HL-60 (cell line): ENCODE measurements at regions not wholly inside any gene's neighbourhood (a gene's known extent, or its start where the extent isn't known, plus 50 kb on each side); places are given as distances from the start of the nearest gene placed in this dataset.

ENCODE experiments used
- POLR2AphosphoS5 ChIP-seq: IDR thresholded peaks from 2 replicates; pipeline ENCODE4 v1.6.1; 2012; ENCODE audit warnings: low read depth
- SPI1 ChIP-seq: IDR thresholded peaks from 2 replicates; pipeline ENCODE4 v1.6.1; 2012; ENCODE audit warnings: low read depth, mild to moderate bottlenecking, borderline replicate concordance
- TF ChIP-seq, protein P1 (sequence below): IDR thresholded peaks from one replicate; pipeline ENCODE4 v1.5.1; 2011; ENCODE audit warnings: low read length, control low read depth, inconsistent platforms; ENCODE audit not compliant: insufficient read depth
- TF ChIP-seq, protein P2 (sequence below): IDR thresholded peaks from 2 replicates; pipeline ENCODE4 v1.6.1; 2012; ENCODE audit warnings: low read depth; ENCODE audit not compliant: insufficient replicate concordance

DNA sequence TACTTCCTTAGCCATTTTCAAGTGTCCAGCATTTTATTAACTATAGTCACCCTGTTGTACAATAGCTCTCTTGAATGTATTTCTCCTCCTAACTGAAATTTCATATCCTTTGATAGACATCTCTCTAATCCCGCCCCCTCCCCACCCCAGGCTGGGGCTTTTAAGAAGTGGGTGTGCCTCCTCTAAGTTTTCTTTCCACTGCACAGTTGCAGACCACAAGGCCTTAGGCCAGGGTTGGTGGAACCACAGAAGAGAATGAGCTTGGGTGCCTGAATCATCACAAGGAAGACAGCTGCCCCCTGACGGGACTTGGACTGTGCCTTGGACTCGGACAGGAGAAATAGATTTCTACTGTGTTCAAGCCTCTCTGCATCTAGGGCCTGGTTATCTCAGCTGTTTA is 193.4 kb downstream of the HAUS1 start:
- TF ChIP-seq, protein P1, sequence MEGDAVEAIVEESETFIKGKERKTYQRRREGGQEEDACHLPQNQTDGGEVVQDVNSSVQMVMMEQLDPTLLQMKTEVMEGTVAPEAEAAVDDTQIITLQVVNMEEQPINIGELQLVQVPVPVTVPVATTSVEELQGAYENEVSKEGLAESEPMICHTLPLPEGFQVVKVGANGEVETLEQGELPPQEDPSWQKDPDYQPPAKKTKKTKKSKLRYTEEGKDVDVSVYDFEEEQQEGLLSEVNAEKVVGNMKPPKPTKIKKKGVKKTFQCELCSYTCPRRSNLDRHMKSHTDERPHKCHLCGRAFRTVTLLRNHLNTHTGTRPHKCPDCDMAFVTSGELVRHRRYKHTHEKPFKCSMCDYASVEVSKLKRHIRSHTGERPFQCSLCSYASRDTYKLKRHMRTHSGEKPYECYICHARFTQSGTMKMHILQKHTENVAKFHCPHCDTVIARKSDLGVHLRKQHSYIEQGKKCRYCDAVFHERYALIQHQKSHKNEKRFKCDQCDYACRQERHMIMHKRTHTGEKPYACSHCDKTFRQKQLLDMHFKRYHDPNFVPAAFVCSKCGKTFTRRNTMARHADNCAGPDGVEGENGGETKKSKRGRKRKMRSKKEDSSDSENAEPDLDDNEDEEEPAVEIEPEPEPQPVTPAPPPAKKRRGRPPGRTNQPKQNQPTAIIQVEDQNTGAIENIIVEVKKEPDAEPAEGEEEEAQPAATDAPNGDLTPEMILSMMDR = no peak
- TF ChIP-seq POLR2AphosphoS5 = no peak
- TF ChIP-seq, protein P2, sequence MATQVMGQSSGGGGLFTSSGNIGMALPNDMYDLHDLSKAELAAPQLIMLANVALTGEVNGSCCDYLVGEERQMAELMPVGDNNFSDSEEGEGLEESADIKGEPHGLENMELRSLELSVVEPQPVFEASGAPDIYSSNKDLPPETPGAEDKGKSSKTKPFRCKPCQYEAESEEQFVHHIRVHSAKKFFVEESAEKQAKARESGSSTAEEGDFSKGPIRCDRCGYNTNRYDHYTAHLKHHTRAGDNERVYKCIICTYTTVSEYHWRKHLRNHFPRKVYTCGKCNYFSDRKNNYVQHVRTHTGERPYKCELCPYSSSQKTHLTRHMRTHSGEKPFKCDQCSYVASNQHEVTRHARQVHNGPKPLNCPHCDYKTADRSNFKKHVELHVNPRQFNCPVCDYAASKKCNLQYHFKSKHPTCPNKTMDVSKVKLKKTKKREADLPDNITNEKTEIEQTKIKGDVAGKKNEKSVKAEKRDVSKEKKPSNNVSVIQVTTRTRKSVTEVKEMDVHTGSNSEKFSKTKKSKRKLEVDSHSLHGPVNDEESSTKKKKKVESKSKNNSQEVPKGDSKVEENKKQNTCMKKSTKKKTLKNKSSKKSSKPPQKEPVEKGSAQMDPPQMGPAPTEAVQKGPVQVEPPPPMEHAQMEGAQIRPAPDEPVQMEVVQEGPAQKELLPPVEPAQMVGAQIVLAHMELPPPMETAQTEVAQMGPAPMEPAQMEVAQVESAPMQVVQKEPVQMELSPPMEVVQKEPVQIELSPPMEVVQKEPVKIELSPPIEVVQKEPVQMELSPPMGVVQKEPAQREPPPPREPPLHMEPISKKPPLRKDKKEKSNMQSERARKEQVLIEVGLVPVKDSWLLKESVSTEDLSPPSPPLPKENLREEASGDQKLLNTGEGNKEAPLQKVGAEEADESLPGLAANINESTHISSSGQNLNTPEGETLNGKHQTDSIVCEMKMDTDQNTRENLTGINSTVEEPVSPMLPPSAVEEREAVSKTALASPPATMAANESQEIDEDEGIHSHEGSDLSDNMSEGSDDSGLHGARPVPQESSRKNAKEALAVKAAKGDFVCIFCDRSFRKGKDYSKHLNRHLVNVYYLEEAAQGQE = no peak
- no peak for TF ChIP-seq SPI1
